ENCODE measurements at regions not wholly inside any gene's neighbourhood (a gene's known extent, or its start where the extent isn't known, plus 50 kb on each side); places are given as distances from the start of the nearest gene placed in this dataset.

- Histone ChIP-seq H4K20me1 (ENCODE audit: control insufficient read depth, insufficient read depth) (no peaks in the 10 kb centered on the region), H3K4me1 (ENCODE audit: control insufficient read depth, insufficient read depth, low read length) (no peaks in the 10 kb centered on the region), H3K79me2 (ENCODE audit: control insufficient read depth, insufficient read depth, low read length) (no peaks in the 10 kb centered on the region), H3K4me3 (no peak overlapping the region), H2AFZ (ENCODE audit: control insufficient read depth, low read depth, low read length) (no peak overlapping the region), H3K27me3 (replicated peaks in 1 of 2; ENCODE audit: control insufficient read depth in 2 of 2, insufficient read depth in 2 of 2, low read length in 1 of 2) (no peaks in the 10 kb centered on the region), H3K9me3 (replicated peaks; ENCODE audit: control insufficient read depth, insufficient read depth, low read length) (no peaks in the 10 kb centered on the region), H3K9ac (ENCODE audit: control insufficient read depth, insufficient read depth, low read length) (no peak overlapping the region), H3K36me3 (ENCODE audit: control insufficient read depth in 2 of 2, insufficient read depth in 2 of 2, low read length in 1 of 2) (no peaks in the 10 kb centered on the region), H3K4me2 (ENCODE audit: control insufficient read depth, insufficient read depth) (no peak overlapping the region), H3K27ac (ENCODE audit: control insufficient read depth, insufficient read depth) (no peak overlapping the region)
- no TSS peak for BruUV-seq (replicated peaks)
- WGBS (ENCODE audit: insufficient coverage, insufficient replicate concordance, low lambda C conversion rate, missing lambda C conversion rate): 6% methylated on average over 3 of the region's 3 CpGs
- no peak for FAIRE-seq
- intact Hi-C loops (cut with micrococcal nuclease; ENCODE audit: unreplicated experiment) (no loop called here), in situ Hi-C loops (cut with MboI) (no loop called here)
- ChIA-PET RAD21 (ENCODE audit: unreplicated experiment) (no interaction called here), CTCF (interaction anchor here (0.9 kb wide), 1 partner anchor 1204 kb away, joined by 3 read pairs; no protein-coding TSS in a partner anchor), POLR2A (no interaction called here), SMC1A (ENCODE audit: uncharacterized antibody, unreplicated experiment) (no interaction called here)
- no peak for DNase-seq (ENCODE audit: low read depth, low spot score)
- no peak for ATAC-seq
- no peak for TF ChIP-seq JUND (IDR thresholded peaks at IDR 0.05; ENCODE audit: low read depth, low read length)
- TF ChIP-seq, protein P1, sequence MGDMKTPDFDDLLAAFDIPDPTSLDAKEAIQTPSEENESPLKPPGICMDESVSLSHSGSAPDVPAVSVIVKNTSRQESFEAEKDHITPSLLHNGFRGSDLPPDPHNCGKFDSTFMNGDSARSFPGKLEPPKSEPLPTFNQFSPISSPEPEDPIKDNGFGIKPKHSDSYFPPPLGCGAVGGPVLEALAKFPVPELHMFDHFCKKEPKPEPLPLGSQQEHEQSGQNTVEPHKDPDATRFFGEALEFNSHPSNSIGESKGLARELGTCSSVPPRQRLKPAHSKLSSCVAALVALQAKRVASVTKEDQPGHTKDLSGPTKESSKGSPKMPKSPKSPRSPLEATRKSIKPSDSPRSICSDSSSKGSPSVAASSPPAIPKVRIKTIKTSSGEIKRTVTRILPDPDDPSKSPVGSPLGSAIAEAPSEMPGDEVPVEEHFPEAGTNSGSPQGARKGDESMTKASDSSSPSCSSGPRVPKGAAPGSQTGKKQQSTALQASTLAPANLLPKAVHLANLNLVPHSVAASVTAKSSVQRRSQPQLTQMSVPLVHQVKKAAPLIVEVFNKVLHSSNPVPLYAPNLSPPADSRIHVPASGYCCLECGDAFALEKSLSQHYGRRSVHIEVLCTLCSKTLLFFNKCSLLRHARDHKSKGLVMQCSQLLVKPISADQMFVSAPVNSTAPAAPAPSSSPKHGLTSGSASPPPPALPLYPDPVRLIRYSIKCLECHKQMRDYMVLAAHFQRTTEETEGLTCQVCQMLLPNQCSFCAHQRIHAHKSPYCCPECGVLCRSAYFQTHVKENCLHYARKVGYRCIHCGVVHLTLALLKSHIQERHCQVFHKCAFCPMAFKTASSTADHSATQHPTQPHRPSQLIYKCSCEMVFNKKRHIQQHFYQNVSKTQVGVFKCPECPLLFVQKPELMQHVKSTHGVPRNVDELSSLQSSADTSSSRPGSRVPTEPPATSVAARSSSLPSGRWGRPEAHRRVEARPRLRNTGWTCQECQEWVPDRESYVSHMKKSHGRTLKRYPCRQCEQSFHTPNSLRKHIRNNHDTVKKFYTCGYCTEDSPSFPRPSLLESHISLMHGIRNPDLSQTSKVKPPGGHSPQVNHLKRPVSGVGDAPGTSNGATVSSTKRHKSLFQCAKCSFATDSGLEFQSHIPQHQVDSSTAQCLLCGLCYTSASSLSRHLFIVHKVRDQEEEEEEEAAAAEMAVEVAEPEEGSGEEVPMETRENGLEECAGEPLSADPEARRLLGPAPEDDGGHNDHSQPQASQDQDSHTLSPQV (IDR thresholded peaks at IDR 0.05): no peak
- TF ChIP-seq RFX5 (IDR thresholded peaks at IDR 0.05; ENCODE audit: low read depth, low read length): no peak
- no peak for TF ChIP-seq BACH1 (IDR thresholded peaks at IDR 0.05; ENCODE audit: borderline replicate concordance)
- no peak for TF ChIP-seq IKZF1 (conservative IDR thresholded peaks at IDR 0.05)
- no peak for TF ChIP-seq STAT3 (IDR thresholded peaks at IDR 0.05; ENCODE audit: low read depth, low read length)
- TF ChIP-seq TAF1 (IDR thresholded peaks at IDR 0.05; ENCODE audit: borderline replicate concordance, low read depth, low read length): no peak
- TF ChIP-seq ASH2L (IDR thresholded peaks at IDR 0.05; ENCODE audit: borderline replicate concordance, low read depth): no peak
- TF ChIP-seq EGR1 (IDR thresholded peaks at IDR 0.05; ENCODE audit: borderline replicate concordance in 1 of 2, low read depth in 2 of 2, low read length in 2 of 2): no peak
- TF ChIP-seq LARP7 (IDR thresholded peaks at IDR 0.05): no peak
- no peak for TF ChIP-seq CEBPB (IDR thresholded peaks at IDR 0.05; ENCODE audit: borderline replicate concordance in 1 of 2, low read depth in 2 of 2, low read length in 2 of 2)
- no peak for TF ChIP-seq E2F4 (IDR thresholded peaks at IDR 0.05; ENCODE audit: low read depth, low read length)
- TF ChIP-seq FOXK2 (IDR thresholded peaks at IDR 0.05): no peak
- no peak for TF ChIP-seq IRF5 (IDR thresholded peaks at IDR 0.05; ENCODE audit: borderline replicate concordance)
- TF ChIP-seq MYC (IDR thresholded peaks at IDR 0.05; ENCODE audit: insufficient read depth, insufficient read length, insufficient replicate concordance, low read length, severe bottlenecking): no peak
These were observed 885.2 kb downstream of the EPHA7 start for GRCh38 chr6:92534109-92534508.

Measured in GM12878 (cell line).